ENCODE measurements at regions not wholly inside any gene's neighbourhood (a gene's known extent, or its start where the extent isn't known, plus 50 kb on each side); places are given as distances from the start of the nearest gene placed in this dataset.
A peak's percentile ranks its signal among the peaks of the same experiment; 100 is the strongest.
"Not testable (repeated sequence)": the region's sequence is repeated elsewhere in the genome, so short reads cannot be mapped to it uniquely, and the experiment has no call there.

- peak; percentile 80 for DNase-seq
Observed at GRCh38 chr5:89213573-89213972, 330.6 kb upstream of the MEF2C start.

DNA sequence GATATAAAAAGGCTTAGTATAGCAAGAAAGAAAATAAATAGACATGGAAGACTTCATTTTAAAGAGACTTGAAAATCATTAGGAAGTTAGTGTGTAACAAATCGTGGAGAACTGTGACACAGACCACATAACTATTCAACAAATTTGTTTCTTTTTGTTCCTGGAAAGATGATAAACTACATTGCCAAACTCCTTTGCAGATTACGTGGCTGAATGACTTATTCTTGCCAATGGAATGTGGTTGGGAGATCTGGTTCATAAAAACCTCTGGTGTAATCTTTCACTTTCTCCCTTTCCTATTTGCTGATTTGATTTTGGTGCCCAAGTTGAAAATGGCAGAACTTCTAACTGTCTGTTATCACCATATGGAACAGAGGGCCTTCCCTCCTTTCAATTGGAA lies 328.9 kb upstream of the MEF2C start:
- DNase-seq, result no peak

DNA sequence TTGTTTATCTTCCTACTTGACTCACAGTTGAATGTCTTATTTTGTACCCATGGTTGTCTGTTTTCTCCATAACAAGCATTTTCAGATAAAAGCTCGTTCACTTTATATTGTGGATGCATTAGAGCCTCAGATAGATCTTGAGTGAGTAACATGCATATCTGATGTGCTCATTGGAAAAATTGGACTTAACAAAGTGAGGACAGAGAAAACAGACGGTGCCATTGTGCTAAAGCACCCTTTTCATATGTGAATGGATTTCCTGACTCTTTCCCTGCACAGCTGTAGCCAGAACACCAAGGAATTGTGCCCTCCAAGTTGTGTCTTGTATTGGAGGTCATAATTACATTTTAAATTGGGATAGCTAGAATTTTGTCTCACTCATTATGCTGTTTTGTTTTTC lies 325.8 kb upstream of the MEF2C start:
- DNase-seq, result no peak

- DNase-seq, result no peak
Observed at GRCh38 chr5:89208392-89208791, 325.4 kb upstream of the MEF2C start.

DNA sequence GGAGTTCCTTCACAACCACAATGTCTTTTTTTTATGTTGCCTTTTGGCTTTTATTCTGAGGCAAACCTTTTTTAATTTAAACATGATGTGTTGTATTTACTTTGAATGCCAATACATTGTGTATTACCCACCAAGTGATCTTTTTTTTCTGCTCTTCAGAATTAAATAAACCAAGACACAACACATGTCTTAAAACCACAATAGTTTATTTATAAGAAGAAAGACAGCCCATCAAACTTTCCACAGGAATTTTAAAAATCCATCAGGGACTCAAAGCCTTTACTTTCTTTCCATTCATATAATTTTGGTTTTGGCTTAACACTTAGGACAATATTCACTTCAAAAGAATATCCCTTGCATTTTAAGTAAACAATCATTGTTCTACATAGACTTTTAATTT lies 321.8 kb upstream of the MEF2C start:
- DNase-seq, result no peak

GRCh38 chr5:89203611-89204010 lies 320.6 kb upstream of the MEF2C start:
- no peak for DNase-seq

GRCh38 chr5:89200899-89201298 lies 317.9 kb upstream of the MEF2C start:
- DNase-seq, result no peak

DNA sequence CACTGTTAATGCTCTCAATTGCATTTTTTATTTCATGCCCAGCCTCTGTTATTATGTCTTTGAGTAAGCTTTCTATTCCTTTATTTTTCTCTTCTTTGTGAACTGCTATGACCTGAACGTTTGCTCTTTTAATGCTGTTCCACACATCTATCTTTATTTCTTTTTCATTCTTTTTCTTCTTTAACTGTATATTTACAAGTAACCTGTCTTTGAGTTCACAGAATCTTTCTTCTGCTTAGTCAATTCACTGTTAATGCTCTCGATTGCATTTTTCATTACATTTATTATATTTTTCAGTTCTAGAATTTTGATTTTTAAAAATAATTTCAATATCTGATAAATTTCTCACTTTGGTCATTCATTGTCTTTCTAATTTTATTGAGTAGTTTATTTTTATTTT lies 316.3 kb upstream of the MEF2C start:
- no peak for DNase-seq

GRCh38 chr5:89191374-89191773 lies 308.4 kb upstream of the MEF2C start:
- DNase-seq, result peak; percentile 23

GRCh38 chr5:89190515-89191265 lies 307.7 kb upstream of the MEF2C start:
- no peak for DNase-seq

DNA sequence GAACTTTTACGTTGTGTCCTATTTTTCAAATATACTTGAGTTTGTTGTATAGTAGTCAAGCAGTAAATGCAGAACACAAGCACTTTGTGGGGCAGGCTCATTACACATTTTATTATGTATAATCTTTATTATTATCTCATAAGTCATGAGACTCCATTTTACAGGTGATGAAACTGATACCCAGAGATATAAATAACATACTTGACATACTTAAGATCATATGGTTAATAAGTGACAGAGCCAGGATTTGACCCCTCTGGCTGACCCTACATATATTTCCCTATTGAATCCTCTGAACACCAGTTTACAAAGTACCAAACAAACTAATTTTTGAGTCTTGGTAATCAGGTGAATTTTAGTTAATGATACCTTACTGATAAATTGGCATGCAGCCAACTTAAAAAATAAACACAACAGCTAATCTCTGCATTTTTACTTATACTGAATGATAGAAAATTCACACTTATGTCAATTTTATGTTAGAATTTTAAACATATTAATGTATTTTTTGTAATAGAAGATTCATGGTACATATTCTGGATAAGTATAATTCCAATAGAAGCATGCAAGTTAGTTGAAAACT lies 305.0 kb upstream of the MEF2C start:
- no peak for DNase-seq

DNA sequence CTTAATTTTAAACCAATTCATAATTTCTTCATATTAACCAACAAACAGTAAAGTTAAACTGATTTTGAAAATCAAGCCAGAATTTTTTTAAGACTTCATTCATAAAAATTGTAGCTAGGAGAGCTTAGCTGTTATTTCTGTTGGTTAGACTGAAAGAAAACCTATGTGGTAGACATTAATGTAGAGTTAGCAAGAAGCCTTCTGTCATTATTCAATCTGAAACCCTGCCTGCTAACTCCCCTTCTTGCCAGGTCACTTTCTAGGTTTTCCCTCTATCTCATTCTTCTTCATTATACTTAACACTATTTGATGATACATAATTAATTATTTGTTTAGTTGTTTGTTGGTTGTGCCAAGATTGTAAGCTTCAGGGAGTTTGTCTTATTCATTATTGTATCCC lies 304.3 kb upstream of the MEF2C start:
- no peak for DNase-seq

DNA sequence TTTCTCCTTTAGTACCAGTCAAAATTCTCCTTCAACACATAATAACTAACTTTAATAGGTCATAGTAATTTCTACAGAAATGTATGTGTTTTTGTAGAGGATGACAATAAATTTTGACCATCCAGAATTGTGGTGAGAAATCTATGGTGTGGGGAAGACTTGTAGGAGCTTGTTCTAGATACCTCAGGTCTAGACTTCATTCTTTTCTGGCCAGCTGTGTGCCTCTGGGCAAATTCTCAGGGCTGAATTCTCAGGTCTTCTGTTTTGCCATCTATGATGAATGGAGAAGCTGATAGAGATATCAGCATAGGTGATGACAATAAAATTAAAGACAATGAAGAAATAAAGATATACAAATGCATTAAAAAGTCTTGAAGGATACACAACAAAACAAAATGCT lies 298.6 kb upstream of the MEF2C start:
- no peak for DNase-seq

DNA sequence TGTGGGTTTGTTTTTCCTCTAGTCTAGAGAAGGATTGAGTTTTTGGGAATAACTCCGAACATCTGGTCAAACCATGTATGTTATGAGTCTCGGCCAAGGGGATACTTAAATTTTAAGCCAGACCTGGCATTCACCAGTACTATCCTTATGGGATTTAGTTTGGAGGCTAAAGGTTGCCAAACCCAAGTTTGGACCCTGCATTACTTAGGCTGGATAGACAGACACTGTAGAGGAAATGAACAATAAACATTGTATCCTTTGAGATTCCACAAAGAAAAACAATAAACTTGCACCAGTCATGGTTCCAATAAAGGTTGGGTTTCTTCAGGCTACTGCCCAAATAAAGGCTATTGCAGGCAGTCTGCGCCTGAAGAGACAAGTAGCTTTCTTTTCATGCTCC lies 296.7 kb upstream of the MEF2C start:
- DNase-seq, result peak; percentile 3

GRCh38 chr5:89178541-89178940 lies 295.6 kb upstream of the MEF2C start:
- peak; percentile 2 for DNase-seq

DNA sequence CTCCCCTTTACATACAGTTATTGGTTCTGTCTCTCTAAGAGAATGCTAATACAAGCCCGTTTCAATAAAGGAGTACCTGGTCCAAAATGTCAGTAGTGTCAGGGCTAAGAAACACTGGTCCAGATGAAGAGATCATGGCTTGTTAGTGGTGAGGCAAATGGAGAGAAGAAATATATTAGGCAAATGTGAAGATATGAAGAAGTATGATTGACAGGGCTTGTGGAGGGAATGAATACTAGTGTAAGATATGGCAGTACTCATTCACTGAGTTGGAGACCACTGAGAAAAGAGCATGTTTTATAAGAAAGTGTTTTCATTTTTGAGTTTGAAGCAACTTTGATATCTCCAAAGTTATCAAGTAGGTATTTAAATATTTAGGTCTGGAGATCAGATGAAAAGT lies 290.5 kb upstream of the MEF2C start:
- DNase-seq, result no peak

GRCh38 chr5:89168766-89169165 lies 285.8 kb upstream of the MEF2C start:
- DNase-seq, result no peak

- not testable (repeated sequence) for DNase-seq
Observed at GRCh38 chr5:89164703-89165102, 281.7 kb upstream of the MEF2C start.

DNA sequence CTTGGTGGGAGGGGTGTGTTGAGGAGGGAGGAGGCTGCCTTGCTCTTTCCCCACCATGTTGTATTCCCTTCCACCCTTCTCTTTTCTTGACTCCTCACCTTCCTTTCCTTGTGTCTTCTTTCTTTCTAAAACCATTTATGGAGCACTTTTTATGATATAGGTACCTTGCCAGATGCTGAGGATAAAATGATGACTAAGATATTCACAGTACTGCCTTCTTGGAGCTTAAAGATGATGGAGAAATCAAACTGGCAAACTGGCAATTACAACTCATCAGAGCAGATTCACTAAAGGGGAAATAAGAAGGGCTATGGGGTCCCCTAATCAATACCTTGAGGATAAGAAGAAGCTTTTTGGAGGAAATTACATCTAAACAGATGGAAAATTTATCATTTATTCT lies 273.2 kb upstream of the MEF2C start:
- no peak for DNase-seq

DNA sequence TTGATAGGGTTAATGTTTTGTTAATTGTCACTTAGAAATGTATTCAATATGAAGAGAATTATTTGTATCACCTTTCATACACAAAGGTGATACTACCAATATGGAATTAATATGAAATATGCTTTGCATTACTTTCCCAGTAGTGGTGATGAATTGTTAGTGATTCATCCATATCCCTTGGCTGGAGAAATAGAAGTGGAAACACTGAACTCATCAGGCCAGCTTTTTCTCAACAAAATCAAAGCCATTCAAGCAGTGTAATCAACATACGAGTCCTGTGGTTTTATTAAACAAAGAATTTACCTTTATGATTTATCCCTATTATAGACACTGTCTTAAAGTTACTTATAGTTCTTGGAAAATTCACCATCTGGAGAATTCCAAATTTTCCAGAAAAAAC lies 264.0 kb upstream of the MEF2C start:
- no peak for DNase-seq

DNA sequence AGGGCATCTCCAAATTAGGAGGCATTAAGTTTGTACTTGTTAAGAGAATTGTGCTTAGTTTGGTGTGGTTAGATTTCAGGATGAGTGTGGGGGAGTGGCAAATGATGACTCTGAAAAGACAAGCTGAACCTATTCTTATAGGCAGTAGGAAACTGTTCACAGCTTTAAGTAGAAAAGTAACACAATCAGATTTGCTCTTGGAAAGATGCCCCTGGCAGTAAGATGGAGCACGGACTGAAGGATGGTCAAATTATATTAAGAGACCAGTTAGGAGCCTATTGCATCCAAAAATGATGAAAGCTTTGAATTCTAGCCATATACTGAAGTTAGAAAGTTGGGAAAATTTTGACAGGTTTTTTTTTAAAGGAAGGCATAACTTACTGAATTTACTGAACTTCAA lies 254.2 kb upstream of the MEF2C start:
- no peak for DNase-seq

DNA sequence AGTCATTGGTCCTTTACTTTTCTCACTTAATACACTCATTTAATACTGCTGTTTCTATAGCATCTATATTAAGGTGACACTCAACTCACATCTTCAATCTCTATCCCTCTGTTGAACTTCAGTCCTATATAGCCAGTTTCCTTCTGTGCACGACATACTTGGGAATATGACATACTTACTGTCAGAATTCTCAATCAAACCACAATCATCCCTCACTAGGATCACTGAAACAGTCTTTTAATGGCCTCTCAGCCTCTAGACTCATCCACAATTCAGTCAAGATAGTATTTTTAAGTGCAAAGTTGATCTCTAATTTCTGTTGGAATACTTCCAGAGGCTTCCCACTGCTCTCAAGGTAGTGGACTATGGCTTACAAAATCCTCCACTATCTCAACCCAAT lies 251.0 kb upstream of the MEF2C start:
- DNase-seq, result no peak

DNA sequence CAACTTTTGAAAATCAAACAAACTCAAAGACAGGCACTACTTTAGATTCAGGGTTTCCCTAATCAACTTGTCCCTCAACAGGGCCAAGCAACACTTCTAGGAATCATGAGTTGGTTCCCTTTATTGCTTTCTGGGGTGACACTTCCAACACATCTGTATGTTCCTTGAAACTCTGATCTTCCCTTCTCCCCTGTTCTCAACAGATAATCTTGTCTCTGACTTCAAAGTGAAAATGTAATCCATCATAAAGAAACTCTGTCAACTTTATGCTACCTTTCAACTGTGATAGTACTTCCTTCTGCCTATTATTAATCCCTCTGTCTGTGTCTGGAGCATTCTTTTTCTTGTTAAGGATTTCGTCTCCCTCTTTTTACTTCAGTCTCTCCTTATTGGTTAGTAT lies 250.1 kb upstream of the MEF2C start:
- DNase-seq, result no peak

GRCh38 chr5:89130851-89131250 lies 247.9 kb upstream of the MEF2C start:
- no peak for DNase-seq

Data from muscle of arm (tissue), 1 donor.